ENCODE measurements at regions not wholly inside any gene's neighbourhood (a gene's known extent, or its start where the extent isn't known, plus 50 kb on each side); places are given as distances from the start of the nearest gene placed in this dataset.

GRCh38 chr4:36511785-36512184, 230.4 kb downstream of the DTHD1 start:
- no peaks in the 10 kb centered on the region for H3K27me3 ChIP-seq (ENCODE audit: control insufficient read depth, insufficient read depth, low read length)
- H3K9me3 ChIP-seq (ENCODE audit: control insufficient read depth, insufficient read depth, low read length), result no peaks in the 10 kb centered on the region
- no CpG with 5 or more reads among the region's 1 CpG for WGBS (ENCODE audit: insufficient coverage)
- DNase-seq (ENCODE audit: low read depth in 4 of 6, low spot score in 6 of 6), result no peak
- H3K4me3 ChIP-seq (ENCODE audit: low read depth, low read length), result no peak overlapping the region
- no peaks in the 10 kb centered on the region for H3K36me3 ChIP-seq (ENCODE audit: control insufficient read depth, insufficient read depth, low read length)
- H3K27ac ChIP-seq (ENCODE audit: low read depth, low read length), result no peak overlapping the region
- no peaks in the 10 kb centered on the region for H3K4me1 ChIP-seq (ENCODE audit: control insufficient read depth, insufficient read depth, low read length)

GRCh38 chr4:36516522-36517095, 235.2 kb downstream of the DTHD1 start:
- Histone ChIP-seq H3K27me3 (ENCODE audit: control insufficient read depth, insufficient read depth, low read length) (no peaks in the 10 kb centered on the region), H3K36me3 (ENCODE audit: control insufficient read depth, insufficient read depth, low read length) (no peaks in the 10 kb centered on the region), H3K4me3 (ENCODE audit: low read depth, low read length) (no peak overlapping the region), H3K27ac (ENCODE audit: low read depth, low read length) (no peak overlapping the region), H3K4me1 (ENCODE audit: control insufficient read depth, insufficient read depth, low read length) (no peaks in the 10 kb centered on the region), H3K9me3 (ENCODE audit: control insufficient read depth, insufficient read depth, low read length) (no peaks in the 10 kb centered on the region)
- WGBS (ENCODE audit: insufficient coverage), result no CpG with 5 or more reads among the region's 4 CpGs
- no peak for DNase-seq (ENCODE audit: low read depth in 4 of 6, low spot score in 6 of 6)

- no peak overlapping the region for H3K4me3 ChIP-seq (ENCODE audit: low read depth, low read length)
- no peak for DNase-seq (ENCODE audit: low read depth in 4 of 6, low spot score in 6 of 6)
- no peaks in the 10 kb centered on the region for H3K36me3 ChIP-seq (ENCODE audit: control insufficient read depth, insufficient read depth, low read length)
- no peaks in the 10 kb centered on the region for H3K27me3 ChIP-seq (ENCODE audit: control insufficient read depth, insufficient read depth, low read length)
- H3K9me3 ChIP-seq (ENCODE audit: control insufficient read depth, insufficient read depth, low read length), result peaks cover 5% of the 10 kb centered on the region
- no peaks in the 10 kb centered on the region for H3K4me1 ChIP-seq (ENCODE audit: control insufficient read depth, insufficient read depth, low read length)
- no peak overlapping the region for H3K27ac ChIP-seq (ENCODE audit: low read depth, low read length)
Observed at GRCh38 chr4:36523182-36523581, 241.8 kb downstream of the DTHD1 start.

- no peaks in the 10 kb centered on the region for H3K4me1 ChIP-seq (ENCODE audit: control insufficient read depth, insufficient read depth, low read length)
- H3K27ac ChIP-seq (ENCODE audit: low read depth, low read length), result no peak overlapping the region
- H3K36me3 ChIP-seq (ENCODE audit: control insufficient read depth, insufficient read depth, low read length), result no peaks in the 10 kb centered on the region
- no peak for DNase-seq (ENCODE audit: low read depth in 4 of 6, low spot score in 6 of 6)
- H3K9me3 ChIP-seq (ENCODE audit: control insufficient read depth, insufficient read depth, low read length), result peaks cover 8% of the 10 kb centered on the region
- 61% methylated on average over 2 of the region's 4 CpGs for WGBS (ENCODE audit: insufficient coverage)
- H3K27me3 ChIP-seq (ENCODE audit: control insufficient read depth, insufficient read depth, low read length), result no peaks in the 10 kb centered on the region
- H3K4me3 ChIP-seq (ENCODE audit: low read depth, low read length), result no peak overlapping the region
Observed at GRCh38 chr4:36532670-36533379, 251.4 kb downstream of the DTHD1 start.

- DNase-seq (ENCODE audit: low read depth in 4 of 6, low spot score in 6 of 6), result no peak
- H3K9me3 ChIP-seq (ENCODE audit: control insufficient read depth, insufficient read depth, low read length), result peaks cover under 1% of the 10 kb centered on the region
- H3K4me1 ChIP-seq (ENCODE audit: control insufficient read depth, insufficient read depth, low read length), result no peaks in the 10 kb centered on the region
- 57% methylated on average over 1 of the region's 1 CpG for WGBS (ENCODE audit: insufficient coverage)
- no peak overlapping the region for H3K27ac ChIP-seq (ENCODE audit: low read depth, low read length)
- no peaks in the 10 kb centered on the region for H3K36me3 ChIP-seq (ENCODE audit: control insufficient read depth, insufficient read depth, low read length)
- no peak overlapping the region for H3K4me3 ChIP-seq (ENCODE audit: low read depth, low read length)
- no peaks in the 10 kb centered on the region for H3K27me3 ChIP-seq (ENCODE audit: control insufficient read depth, insufficient read depth, low read length)
Observed at GRCh38 chr4:36533944-36534343, 252.5 kb downstream of the DTHD1 start.

GRCh38 chr4:36547383-36547782, 266.0 kb downstream of the DTHD1 start:
- WGBS (ENCODE audit: insufficient coverage), result no CpG with 5 or more reads among the region's 1 CpG
- H3K4me3 ChIP-seq (ENCODE audit: low read depth, low read length), result no peak overlapping the region
- no peak overlapping the region for H3K27ac ChIP-seq (ENCODE audit: low read depth, low read length)
- no peaks in the 10 kb centered on the region for H3K9me3 ChIP-seq (ENCODE audit: control insufficient read depth, insufficient read depth, low read length)
- no peaks in the 10 kb centered on the region for H3K4me1 ChIP-seq (ENCODE audit: control insufficient read depth, insufficient read depth, low read length)
- H3K36me3 ChIP-seq (ENCODE audit: control insufficient read depth, insufficient read depth, low read length), result no peaks in the 10 kb centered on the region
- DNase-seq (ENCODE audit: low read depth in 4 of 6, low spot score in 6 of 6), result no peak
- H3K27me3 ChIP-seq (ENCODE audit: control insufficient read depth, insufficient read depth, low read length), result no peaks in the 10 kb centered on the region

GRCh38 chr4:36549252-36549651, 267.8 kb downstream of the DTHD1 start:
- Histone ChIP-seq H3K36me3 (ENCODE audit: control insufficient read depth, insufficient read depth, low read length) (no peaks in the 10 kb centered on the region), H3K27me3 (ENCODE audit: control insufficient read depth, insufficient read depth, low read length) (no peaks in the 10 kb centered on the region), H3K4me1 (ENCODE audit: control insufficient read depth, insufficient read depth, low read length) (no peaks in the 10 kb centered on the region), H3K9me3 (ENCODE audit: control insufficient read depth, insufficient read depth, low read length) (no peaks in the 10 kb centered on the region), H3K4me3 (ENCODE audit: low read depth, low read length) (no peak overlapping the region), H3K27ac (ENCODE audit: low read depth, low read length) (no peak overlapping the region)
- WGBS (ENCODE audit: insufficient coverage), result no CpG with 5 or more reads among the region's 3 CpGs
- peak in 1 of 6 donors; percentile 47 for DNase-seq (ENCODE audit: low read depth in 4 of 6, low spot score in 6 of 6)

GRCh38 chr4:36549992-36550391, 268.6 kb downstream of the DTHD1 start:
- H3K4me3 ChIP-seq (ENCODE audit: low read depth, low read length), result no peak overlapping the region
- no peaks in the 10 kb centered on the region for H3K27me3 ChIP-seq (ENCODE audit: control insufficient read depth, insufficient read depth, low read length)
- no peaks in the 10 kb centered on the region for H3K36me3 ChIP-seq (ENCODE audit: control insufficient read depth, insufficient read depth, low read length)
- no peak overlapping the region for H3K27ac ChIP-seq (ENCODE audit: low read depth, low read length)
- DNase-seq (ENCODE audit: low read depth in 4 of 6, low spot score in 6 of 6), result no peak
- no peaks in the 10 kb centered on the region for H3K9me3 ChIP-seq (ENCODE audit: control insufficient read depth, insufficient read depth, low read length)
- WGBS (ENCODE audit: insufficient coverage), result no CpG with 5 or more reads among the region's 3 CpGs
- H3K4me1 ChIP-seq (ENCODE audit: control insufficient read depth, insufficient read depth, low read length), result no peaks in the 10 kb centered on the region

- Histone ChIP-seq H3K27ac (ENCODE audit: low read depth, low read length) (no peak overlapping the region), H3K9me3 (ENCODE audit: control insufficient read depth, insufficient read depth, low read length) (no peaks in the 10 kb centered on the region), H3K4me1 (ENCODE audit: control insufficient read depth, insufficient read depth, low read length) (no peaks in the 10 kb centered on the region), H3K36me3 (ENCODE audit: control insufficient read depth, insufficient read depth, low read length) (no peaks in the 10 kb centered on the region), H3K27me3 (ENCODE audit: control insufficient read depth, insufficient read depth, low read length) (no peaks in the 10 kb centered on the region), H3K4me3 (ENCODE audit: low read depth, low read length) (no peak overlapping the region)
- WGBS (ENCODE audit: insufficient coverage), result 100% methylated on average over 1 of the region's 4 CpGs
- no peak for DNase-seq (ENCODE audit: low read depth in 4 of 6, low spot score in 6 of 6)
Observed at GRCh38 chr4:36551697-36552214, 270.3 kb downstream of the DTHD1 start.

- no CpG with 5 or more reads among the region's 1 CpG for WGBS (ENCODE audit: insufficient coverage)
- Histone ChIP-seq H3K27me3 (ENCODE audit: control insufficient read depth, insufficient read depth, low read length) (no peaks in the 10 kb centered on the region), H3K27ac (ENCODE audit: low read depth, low read length) (no peak overlapping the region), H3K4me3 (ENCODE audit: low read depth, low read length) (no peak overlapping the region), H3K9me3 (ENCODE audit: control insufficient read depth, insufficient read depth, low read length) (no peaks in the 10 kb centered on the region), H3K4me1 (ENCODE audit: control insufficient read depth, insufficient read depth, low read length) (no peaks in the 10 kb centered on the region), H3K36me3 (ENCODE audit: control insufficient read depth, insufficient read depth, low read length) (no peaks in the 10 kb centered on the region)
- no peak for DNase-seq (ENCODE audit: low read depth in 4 of 6, low spot score in 6 of 6)
Observed at GRCh38 chr4:36553029-36553428, 271.6 kb downstream of the DTHD1 start.

Data from spinal cord (tissue), 9 donors.